GM12875 (cell line): ENCODE measurements at regions not wholly inside any gene's neighbourhood (a gene's known extent, or its start where the extent isn't known, plus 50 kb on each side); places are given as distances from the start of the nearest gene placed in this dataset.

Experiments used
- H3K4me3 ChIP-seq: one replicate; pipeline ENCODE4 v1.5.1; 2011; ENCODE audit warnings: low read depth, low read length, control low read depth
- CTCF ChIP-seq: IDR thresholded peaks from 2 replicates; pipeline ENCODE4 v1.5.1; 2011; ENCODE audit warnings: low read depth, mild to moderate bottlenecking, control low read depth, inconsistent platforms, low read length, moderate library complexity, borderline replicate concordance; ENCODE audit not compliant: insufficient read depth

- H3K4me3 ChIP-seq: no peak overlapping the region
- TF ChIP-seq CTCF: no peak
Measured at GRCh38 chrX:22347491-22347890, 74.8 kb downstream of the CBLL2 start.

- no peak overlapping the region for H3K4me3 ChIP-seq
- no peak for TF ChIP-seq CTCF
Measured at GRCh38 chrX:22349116-22349515, 76.4 kb downstream of the CBLL2 start.

- no peak for TF ChIP-seq CTCF
- no peak overlapping the region for H3K4me3 ChIP-seq
Measured at GRCh38 chrX:22351076-22351475, 78.4 kb downstream of the CBLL2 start.

GRCh38 chrX:22351966-22352365, 79.3 kb downstream of the CBLL2 start:
- no peak overlapping the region for H3K4me3 ChIP-seq
- TF ChIP-seq CTCF: no peak

GRCh38 chrX:22357621-22358020, 84.9 kb downstream of the CBLL2 start:
- H3K4me3 ChIP-seq: no peak overlapping the region
- TF ChIP-seq CTCF: no peak

GRCh38 chrX:22360129-22360528, 87.4 kb downstream of the CBLL2 start:
- H3K4me3 ChIP-seq: no peak overlapping the region
- no peak for TF ChIP-seq CTCF

GRCh38 chrX:22365460-22365859, 92.7 kb downstream of the CBLL2 start:
- H3K4me3 ChIP-seq: no peak overlapping the region
- TF ChIP-seq CTCF: no peak
